LHCN-M2 (cell line): ENCODE measurements at regions not wholly inside any gene's neighbourhood (a gene's known extent, or its start where the extent isn't known, plus 50 kb on each side); places are given as distances from the start of the nearest gene placed in this dataset.
"Not testable (repeated sequence)": the region's sequence is repeated elsewhere in the genome, so short reads cannot be mapped to it uniquely, and the experiment has no call there.

Experiments used
- DNase-seq: peaks from one replicate; pipeline ENCODE4 v3.0.0-alpha.2; 2012; ENCODE audit warnings: low read depth

GRCh38 chr4:151853034-151853433 lies 92.2 kb upstream of the GATB start:
- no peak for DNase-seq

- DNase-seq, result no peak
Measured at GRCh38 chr4:151852202-151852601, 91.4 kb upstream of the GATB start.

GRCh38 chr4:151851354-151851753 lies 90.5 kb upstream of the GATB start:
- no peak for DNase-seq

GRCh38 chr4:151850791-151851213 lies 90.0 kb upstream of the GATB start:
- peak; percentile 80 for DNase-seq

- not testable (repeated sequence) for DNase-seq
Measured at GRCh38 chr4:151845551-151845950, 84.7 kb upstream of the GATB start.

GRCh38 chr4:151842430-151843079 lies 81.7 kb upstream of the GATB start:
- DNase-seq, result no peak

GRCh38 chr4:151841107-151841506 lies 80.3 kb upstream of the GATB start:
- no peak for DNase-seq

- DNase-seq, result peak; percentile 42
Measured at GRCh38 chr4:151835467-151835866, 74.7 kb upstream of the GATB start.

- DNase-seq, result no peak
Measured at GRCh38 chr4:151833174-151833573, 72.4 kb upstream of the GATB start.

GRCh38 chr4:151831526-151831925 lies 70.7 kb upstream of the GATB start:
- no peak for DNase-seq

GRCh38 chr4:151830168-151830567 lies 69.4 kb upstream of the GATB start:
- no peak for DNase-seq

GRCh38 chr4:151829309-151829708 lies 68.5 kb upstream of the GATB start:
- DNase-seq, result no peak

GRCh38 chr4:151824656-151825055 lies 63.8 kb upstream of the GATB start:
- DNase-seq, result no peak

- DNase-seq, result peak; percentile 56
Measured at GRCh38 chr4:151822331-151822730, 61.5 kb upstream of the GATB start.

- DNase-seq, result no peak
Measured at GRCh38 chr4:151820004-151820403, 59.2 kb upstream of the GATB start.

GRCh38 chr4:151811403-151811802 lies 50.6 kb upstream of the GATB start:
- DNase-seq, result no peak
